Pancreas (tissue), 10 donors: ENCODE measurements at regions not wholly inside any gene's neighbourhood (a gene's known extent, or its start where the extent isn't known, plus 50 kb on each side); places are given as distances from the start of the nearest gene placed in this dataset.

Experiments used
- ATAC-seq, 4 donors: fragments of 200-7000 bp; cut with Tn5 transposase; one replicate each; pipeline versions ENCODE4 v1.8.0 to v1.9.1; 2020; ENCODE audit warnings: mild to moderate bottlenecking in 4 of 4, moderate library complexity in 4 of 4
- DNase-seq, 6 donors: peaks; one replicate each; pipeline ENCODE4 v3.0.0-alpha.2; 2020
- FAIRE-seq: peaks from 2 replicates; lab custom pipeline; 2012; peaks lifted over from hg19 to GRCh38; lab: Jason Lieb, UNC
- H3K27ac ChIP-seq, 4 donors: fragments of 200-600 bp; sonication (generic); 1 replicate in 3 of 4; 2 replicates in 1 of 4; pipeline versions ENCODE4 v1.5.0 to v1.8.0; 2020
- H3K27me3 ChIP-seq, 4 donors: fragments of 200-600 bp; one replicate each; pipeline ENCODE4 v1.8.0; 2021
- H3K36me3 ChIP-seq, 3 donors: fragments of 200-600 bp; sonication (generic) in 1 of 3; one replicate each; pipeline versions ENCODE4 v1.5.0 to v1.8.0; 2020 to 2021
- H3K4me1 ChIP-seq, 3 donors: fragments of 200-600 bp; one replicate each; pipeline ENCODE4 v1.8.0; 2021
- H3K4me3 ChIP-seq, 4 donors: fragments of 200-600 bp; sonication (generic) in 2 of 4; one replicate each; pipeline versions ENCODE4 v1.5.0 to v1.8.0; 2020 to 2021
- H3K9me3 ChIP-seq, 4 donors: fragments of 200-600 bp; one replicate each; pipeline ENCODE4 v1.8.0; 2021
- whole genome bisulfite sequencing, 2 donors: extraction: QIAGEN DNeasy Blood & Tissue Kit; methylation state at CpG; one replicate each; pipeline ENCODE4 v1.1.7; 2013; 5-methylcytosine and 5-hydroxymethylcytosine counted together
- intact Hi-C, 3 donors: fragments of 100-400 bp; cut with DNase I; formaldehyde crosslinking; loops; one replicate each; pipeline versions ENCODE4 v1.11.1 to v1.14.2; 2022
- TF ChIP-seq, protein P1 (sequence below), 4 donors: fragments of 200-600 bp; sonication (generic) in 3 of 4; IDR thresholded peaks; one replicate each; pipeline versions ENCODE4 v1.5.0 to v1.8.0; 2021; ENCODE audit warnings: antibody characterized with exemption in 4 of 4
- donor health status: healthy with polysubstance abuse.
- donor health status: DM: no; HTN: no; CAD: no; lungs with moderate emphysema.
- donor health status: DM: no; HTN: no; CAD: no.
- donor health status: control.
- donor health status: control.
- donor health status: Bipolar disorder and iron deficiency.
- donor health status: DM: yes; HTN: yes; CAD: no.
- donor health status: DM: no; HTN: no; CAD: no.
- donor health status: DM: no; HTN: no; CAD: no.
- donor health status: DM: yes; HTN: yes; CAD: no.

DNA sequence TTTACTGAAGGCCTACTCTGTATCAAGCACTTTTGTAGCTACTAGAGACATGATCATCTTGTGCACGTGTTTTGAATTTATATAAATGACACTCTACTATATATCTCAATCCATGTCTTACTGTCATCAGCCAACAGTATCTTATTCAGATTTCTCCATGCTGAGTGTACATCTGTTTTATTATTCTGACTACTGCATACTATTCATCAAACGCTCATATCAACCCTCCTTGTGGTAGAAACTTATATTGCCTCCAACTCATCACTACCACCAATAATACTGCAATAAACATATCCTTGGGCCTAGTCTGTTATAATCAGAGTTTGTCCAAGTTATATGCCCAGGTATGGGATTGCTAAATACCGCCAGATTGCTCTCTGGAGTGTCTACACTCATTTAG is 81.6 kb upstream of the IRF2BP2 start:
- Histone ChIP-seq H3K27me3 (no peaks in the 10 kb centered on the region), H3K9me3 (no peaks in the 10 kb centered on the region), H3K27ac (no peak overlapping the region), H3K4me3 (no peak overlapping the region), H3K4me1 (no peaks in the 10 kb centered on the region), H3K36me3 (no peaks in the 10 kb centered on the region)
- DNase-seq (no peak), ATAC-seq (peak in 1 of 4 donors; percentile 30), FAIRE-seq (no peak)
- TF ChIP-seq, protein P1, sequence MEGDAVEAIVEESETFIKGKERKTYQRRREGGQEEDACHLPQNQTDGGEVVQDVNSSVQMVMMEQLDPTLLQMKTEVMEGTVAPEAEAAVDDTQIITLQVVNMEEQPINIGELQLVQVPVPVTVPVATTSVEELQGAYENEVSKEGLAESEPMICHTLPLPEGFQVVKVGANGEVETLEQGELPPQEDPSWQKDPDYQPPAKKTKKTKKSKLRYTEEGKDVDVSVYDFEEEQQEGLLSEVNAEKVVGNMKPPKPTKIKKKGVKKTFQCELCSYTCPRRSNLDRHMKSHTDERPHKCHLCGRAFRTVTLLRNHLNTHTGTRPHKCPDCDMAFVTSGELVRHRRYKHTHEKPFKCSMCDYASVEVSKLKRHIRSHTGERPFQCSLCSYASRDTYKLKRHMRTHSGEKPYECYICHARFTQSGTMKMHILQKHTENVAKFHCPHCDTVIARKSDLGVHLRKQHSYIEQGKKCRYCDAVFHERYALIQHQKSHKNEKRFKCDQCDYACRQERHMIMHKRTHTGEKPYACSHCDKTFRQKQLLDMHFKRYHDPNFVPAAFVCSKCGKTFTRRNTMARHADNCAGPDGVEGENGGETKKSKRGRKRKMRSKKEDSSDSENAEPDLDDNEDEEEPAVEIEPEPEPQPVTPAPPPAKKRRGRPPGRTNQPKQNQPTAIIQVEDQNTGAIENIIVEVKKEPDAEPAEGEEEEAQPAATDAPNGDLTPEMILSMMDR (IDR thresholded peaks at IDR 0.05) = no peak
- intact Hi-C loops = no loop called here
- WGBS, 2 donors = 44 to 67% methylated on average over 3 of the region's 3 CpGs

DNA sequence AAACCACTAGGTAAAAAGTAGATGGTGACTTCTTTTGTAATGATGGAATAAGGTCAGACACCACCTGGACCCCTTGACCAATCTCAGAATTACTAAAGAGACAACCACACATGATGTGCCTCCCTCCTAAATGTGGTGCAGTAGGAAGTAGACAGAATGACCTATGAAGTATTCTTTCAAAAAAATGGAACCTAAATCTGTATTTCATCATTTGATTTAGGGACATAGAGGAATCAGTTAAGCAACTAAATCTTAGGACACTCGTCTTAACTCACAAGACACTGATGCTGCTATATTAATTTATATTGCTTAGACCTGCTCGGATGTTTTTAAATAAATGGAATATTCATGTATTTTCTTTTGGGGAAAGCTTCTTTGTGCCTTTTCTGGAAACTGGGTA is 80.9 kb upstream of the IRF2BP2 start:
- intact Hi-C loops = no loop called here
- H3K36me3 ChIP-seq = no peaks in the 10 kb centered on the region
- no peaks in the 10 kb centered on the region for H3K9me3 ChIP-seq
- no peak for ATAC-seq
- H3K27me3 ChIP-seq = no peaks in the 10 kb centered on the region
- no peaks in the 10 kb centered on the region for H3K4me1 ChIP-seq
- TF ChIP-seq, protein P1 (IDR thresholded peaks at IDR 0.05) = no peak
- H3K27ac ChIP-seq = no peak overlapping the region
- no peak for DNase-seq
- no peak overlapping the region for H3K4me3 ChIP-seq
- no peak for FAIRE-seq
- 75 to 88% methylated on average over 2 of the region's 2 CpGs for WGBS, 2 donors

DNA sequence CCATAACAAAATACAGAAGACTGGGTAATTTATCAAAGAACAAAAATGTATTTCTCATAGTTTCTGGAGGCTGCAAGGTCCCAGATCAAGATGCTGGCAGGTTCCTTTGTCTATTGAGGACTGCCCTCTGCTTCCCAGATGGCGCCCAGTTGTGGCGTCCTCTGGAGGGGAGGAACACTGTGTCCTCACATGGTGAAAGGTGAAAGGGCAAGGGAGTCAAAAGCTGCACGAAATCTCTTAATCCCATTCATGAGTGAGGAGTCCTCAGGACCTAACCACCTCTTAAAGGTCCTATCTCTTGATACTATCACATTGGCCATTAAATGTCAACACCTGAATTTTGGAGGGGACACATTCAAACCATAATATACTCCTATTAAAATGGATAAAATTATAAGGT is 79.3 kb upstream of the IRF2BP2 start:
- no peaks in the 10 kb centered on the region for H3K9me3 ChIP-seq
- intact Hi-C loops = no loop called here
- H3K4me3 ChIP-seq = no peak overlapping the region
- H3K27ac ChIP-seq = no peak overlapping the region
- no peaks in the 10 kb centered on the region for H3K36me3 ChIP-seq
- no peaks in the 10 kb centered on the region for H3K27me3 ChIP-seq
- 93% methylated on average over 3 of the region's 3 CpGs for WGBS, 2 donors
- no peak for ATAC-seq
- no peak for FAIRE-seq
- no peak for DNase-seq
- peaks cover 0 to 10% (median 6%) of the 10 kb centered on the region in 3 donors for H3K4me1 ChIP-seq
- TF ChIP-seq, protein P1 (IDR thresholded peaks at IDR 0.05) = no peak

DNA sequence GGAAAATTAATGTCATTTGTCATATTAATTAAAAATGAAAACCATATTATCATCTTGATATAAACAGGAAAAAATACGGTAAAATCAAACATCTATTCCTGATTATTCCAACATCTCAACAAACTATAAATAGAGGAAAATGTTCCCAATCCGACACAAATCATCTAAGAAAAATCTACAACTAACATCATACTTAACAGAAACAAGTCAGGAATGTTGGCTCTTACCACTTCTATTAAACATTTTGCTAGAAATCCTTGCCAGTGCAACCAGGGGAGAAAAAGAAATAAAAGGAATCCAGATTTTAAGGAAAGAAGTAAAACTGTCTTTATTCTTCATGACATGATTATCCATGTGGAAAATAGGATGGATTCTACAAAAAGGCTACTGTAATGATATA is 77.0 kb upstream of the IRF2BP2 start:
- FAIRE-seq (peak; percentile 32), ATAC-seq (no peak), DNase-seq (no peak)
- H3K36me3 ChIP-seq = no peaks in the 10 kb centered on the region
- no peaks in the 10 kb centered on the region for H3K9me3 ChIP-seq
- H3K4me1 ChIP-seq = peaks cover 0 to 20% (median 12%) of the 10 kb centered on the region in 3 donors
- 82 to 91% methylated on average over 2 of the region's 2 CpGs for WGBS, 2 donors
- no peak overlapping the region for H3K27ac ChIP-seq
- TF ChIP-seq, protein P1 (IDR thresholded peaks at IDR 0.05) = no peak
- intact Hi-C loops = no loop called here
- H3K27me3 ChIP-seq = no peaks in the 10 kb centered on the region
- no peak overlapping the region for H3K4me3 ChIP-seq

DNA sequence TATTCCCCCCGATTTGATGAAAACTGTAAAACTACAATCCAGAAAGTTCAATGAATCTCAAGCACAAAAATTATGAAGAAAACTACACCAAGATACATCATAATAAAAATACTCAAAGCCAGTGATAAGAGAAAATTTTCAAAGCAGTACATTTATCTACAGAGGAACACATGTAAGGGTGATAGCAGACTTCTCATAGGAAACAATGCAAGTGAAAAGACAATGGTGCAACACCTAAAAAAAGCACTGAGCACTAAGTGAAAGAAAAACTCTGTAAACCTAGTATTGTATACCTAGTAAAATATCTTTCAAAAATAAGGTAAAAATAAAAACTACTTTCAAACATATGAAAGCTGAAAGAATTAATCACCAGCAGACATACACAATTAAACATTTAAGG is 76.1 kb upstream of the IRF2BP2 start:
- Histone ChIP-seq H3K27me3 (no peaks in the 10 kb centered on the region), H3K4me3 (no peak overlapping the region), H3K36me3 (no peaks in the 10 kb centered on the region), H3K4me1 (peaks cover 0 to 20% (median 12%) of the 10 kb centered on the region in 3 donors), H3K27ac (no peak overlapping the region), H3K9me3 (no peaks in the 10 kb centered on the region)
- no peak for DNase-seq
- no peak for FAIRE-seq
- intact Hi-C loops = no loop called here
- TF ChIP-seq, protein P1 (IDR thresholded peaks at IDR 0.05) = no peak
- no peak for ATAC-seq
- WGBS, 2 donors = 91 to 97% methylated on average over 1 of the region's 1 CpG
